BJ (cell line): ENCODE measurements at regions not wholly inside any gene's neighbourhood (a gene's known extent, or its start where the extent isn't known, plus 50 kb on each side); places are given as distances from the start of the nearest gene placed in this dataset.

Experiments
- CTCF ChIA-PET: fragments of 350-600 bp; formaldehyde crosslinking; extraction: SDS; loops from one replicate; lab custom pipeline; 2021; ENCODE audit warnings: antibody characterized with exemption, inconsistent platforms; lab: Yijun Ruan, JAX
- POLR2A ChIA-PET: fragments of 300-600 bp; sonication (Branson Sonifier 250); formaldehyde crosslinking; extraction: SDS; loops from one replicate; lab custom pipeline; 2021; ENCODE audit warnings: antibody characterized with exemption; lab: Charles Lee
- DNase-seq: peaks from one replicate; pipeline ENCODE4 v3.0.0-alpha.2; 2011; ENCODE audit warnings: low read depth
- H3K27me3 ChIP-seq: 2 replicates; pipeline ENCODE4 v1.6.0; 2011; ENCODE audit warnings: low read length; ENCODE audit not compliant: control insufficient read depth, insufficient read depth
- H3K36me3 ChIP-seq: 2 replicates; pipeline ENCODE4 v1.5.1; 2011; ENCODE audit warnings: low read length; ENCODE audit not compliant: control insufficient read depth, insufficient read depth
- H3K4me3 ChIP-seq: 2 replicates; pipeline ENCODE4 v1.5.1; 2011; ENCODE audit warnings: low read depth, mild to moderate bottlenecking, control low read depth, low read length
- CTCF ChIP-seq: IDR thresholded peaks from 2 replicates; pipeline ENCODE4 v1.5.1; 2011; ENCODE audit warnings: low read depth, mild to moderate bottlenecking, control low read depth, inconsistent platforms, low read length, moderate library complexity; ENCODE audit not compliant: insufficient read depth

DNA sequence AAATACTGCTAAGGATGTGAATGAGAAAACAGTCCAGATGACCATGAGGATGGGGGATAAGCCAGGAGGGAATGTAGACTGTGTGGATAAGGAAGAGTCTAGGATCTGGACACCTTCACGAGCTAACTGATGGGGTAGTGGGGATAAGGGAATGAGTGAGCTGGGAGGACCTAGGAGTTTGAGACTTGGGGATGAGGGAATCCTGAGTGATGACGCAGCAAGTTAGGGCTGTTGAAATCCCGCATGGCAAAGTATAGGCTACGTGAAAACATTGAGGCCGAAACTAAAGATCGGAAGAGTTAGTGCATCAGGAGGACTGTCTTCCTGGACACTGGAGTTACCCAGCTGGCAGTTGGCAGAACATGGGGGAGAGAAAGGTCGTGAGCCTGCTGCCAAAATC, 129.2 kb upstream of the EEA1 start:
- no peaks in the 10 kb centered on the region for H3K36me3 ChIP-seq
- H3K4me3 ChIP-seq = no peak overlapping the region
- ChIA-PET POLR2A (no interaction called here), CTCF (no interaction called here)
- no peak for TF ChIP-seq CTCF
- H3K27me3 ChIP-seq = peaks cover 1% of the 10 kb centered on the region
- no peak for DNase-seq

DNA sequence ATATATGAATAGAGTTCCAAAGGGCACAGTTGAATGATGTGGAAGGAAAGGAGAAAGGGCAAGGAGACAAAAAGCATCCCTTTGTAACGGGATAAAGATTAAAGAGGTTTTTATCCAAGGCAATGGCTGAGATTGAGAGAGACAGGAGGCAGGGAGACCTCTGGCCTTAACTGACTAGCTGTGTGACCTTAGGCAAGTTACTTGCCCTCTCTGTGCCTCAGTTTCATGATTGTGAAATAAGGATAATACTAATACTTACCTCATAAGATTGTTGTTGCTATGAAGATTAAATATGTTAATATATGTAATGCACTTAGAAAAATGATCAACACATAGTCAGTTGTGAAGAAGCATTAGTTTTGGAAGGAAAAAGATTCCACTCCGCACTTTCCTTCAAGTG, 130.2 kb upstream of the EEA1 start:
- ChIA-PET POLR2A (no interaction called here), CTCF (no interaction called here)
- TF ChIP-seq CTCF = no peak
- H3K36me3 ChIP-seq = no peaks in the 10 kb centered on the region
- no peak for DNase-seq
- peaks cover 5% of the 10 kb centered on the region for H3K27me3 ChIP-seq
- no peak overlapping the region for H3K4me3 ChIP-seq

DNA sequence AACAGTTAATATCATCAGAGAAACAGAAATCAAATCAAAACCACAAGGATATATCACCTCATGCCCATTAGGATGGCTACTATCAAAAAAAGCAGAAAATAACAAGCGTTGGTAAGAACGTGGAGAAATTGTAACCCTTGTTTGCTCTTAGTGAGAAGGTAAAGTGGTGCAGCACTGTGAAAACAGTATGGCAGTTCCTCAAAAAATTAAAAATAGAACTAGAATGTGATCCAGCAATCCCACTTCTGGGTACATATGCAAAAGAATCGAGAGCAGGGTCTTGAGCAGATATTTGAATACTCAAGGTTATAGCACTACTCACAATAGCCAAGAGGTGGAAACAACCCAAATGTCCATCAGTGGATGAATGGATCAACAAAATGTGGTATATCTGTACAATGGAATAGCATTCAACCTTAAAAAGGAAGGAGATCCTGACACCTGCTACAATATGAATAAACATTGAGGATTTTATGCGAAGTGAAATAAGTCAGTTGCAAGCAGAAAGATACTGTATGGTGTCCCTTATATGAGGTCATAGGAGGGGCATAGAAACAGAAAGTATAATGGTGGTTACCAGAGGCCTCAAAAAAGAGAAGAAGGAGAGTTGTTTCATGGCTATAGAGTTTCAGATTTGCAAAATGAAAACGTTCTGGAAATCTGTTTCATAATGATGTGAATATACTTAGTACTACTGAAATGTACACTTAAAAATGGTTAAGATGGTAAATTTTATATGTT, 131.0 kb upstream of the EEA1 start:
- Histone ChIP-seq H3K36me3 (no peaks in the 10 kb centered on the region), H3K27me3 (peaks cover 5% of the 10 kb centered on the region), H3K4me3 (no peak overlapping the region)
- no peak for DNase-seq
- POLR2A ChIA-PET = no interaction called here
- CTCF ChIA-PET = no interaction called here
- no peak for TF ChIP-seq CTCF

DNA sequence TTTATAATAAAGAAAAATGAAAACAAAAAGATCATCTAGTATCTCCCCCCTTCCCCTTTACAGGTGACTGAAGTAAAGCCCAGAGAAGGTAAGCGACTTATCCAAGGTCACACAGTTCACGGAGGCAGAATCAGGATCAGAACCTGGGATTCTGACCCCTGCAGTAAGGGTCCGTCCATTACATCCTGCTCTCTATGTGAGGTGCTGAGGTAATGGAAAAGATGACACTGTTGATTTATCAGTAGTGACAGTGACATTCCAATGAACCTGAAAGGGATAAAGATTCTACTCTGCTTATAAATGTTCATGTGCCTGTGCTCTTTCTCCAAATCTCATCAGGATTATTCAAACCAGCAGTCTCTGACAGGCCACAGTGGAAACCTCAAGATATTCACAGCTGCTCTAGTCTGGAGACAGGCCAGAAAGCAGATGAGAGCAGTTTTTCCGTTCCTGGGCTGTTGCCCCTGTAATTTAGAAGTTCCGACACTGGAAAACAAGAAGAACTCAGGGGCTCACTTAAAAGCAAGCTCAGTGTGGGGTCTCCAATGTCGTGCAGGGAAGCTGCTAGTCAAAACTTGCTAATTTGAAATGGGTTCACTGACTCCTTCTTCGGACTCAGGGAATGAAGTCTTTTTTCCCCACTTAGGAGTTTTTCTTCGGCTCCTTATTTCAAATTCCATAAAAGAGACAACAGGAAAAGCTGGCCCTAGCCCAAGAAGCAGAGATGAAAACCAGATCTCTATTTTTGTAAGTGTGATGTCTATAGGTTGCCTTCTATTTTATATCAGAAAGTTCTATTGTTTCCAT, 131.8 kb upstream of the EEA1 start:
- POLR2A ChIA-PET = no interaction called here
- DNase-seq = no peak
- Histone ChIP-seq H3K4me3 (no peak overlapping the region), H3K27me3 (peaks cover 5% of the 10 kb centered on the region), H3K36me3 (no peaks in the 10 kb centered on the region)
- 0 out of 2 replicates have a peak, but pooled peaks have one; percentile 16 for TF ChIP-seq CTCF
- CTCF ChIA-PET = interaction anchor here (0.5 to 0.7 kb wide), 3 partner anchors 9 to 964 kb away, joined by 3 read pairs; no protein-coding TSS in a partner anchor
